Duodenal mucosa (tissue), 2 donors: ENCODE measurements at regions not wholly inside any gene's neighbourhood (a gene's known extent, or its start where the extent isn't known, plus 50 kb on each side); places are given as distances from the start of the nearest gene placed in this dataset.

Experiments used
- H3K27ac ChIP-seq: one replicate; pipeline ENCODE4 v1.7.0; 2013; ENCODE audit warnings: low read depth, low read length
- H3K27me3 ChIP-seq, 2 donors: one replicate each; pipeline ENCODE4 v1.7.0; 2013; ENCODE audit warnings: low read length in 2 of 2, control low read depth in 1 of 2; ENCODE audit not compliant: insufficient read depth in 2 of 2, control insufficient read depth in 1 of 2
- H3K36me3 ChIP-seq, 2 donors: one replicate each; pipeline ENCODE4 v1.7.0; 2013; ENCODE audit warnings: low read length in 2 of 2, control low read depth in 1 of 2; ENCODE audit not compliant: insufficient read depth in 2 of 2, control insufficient read depth in 1 of 2
- H3K4me1 ChIP-seq, 2 donors: one replicate each; pipeline ENCODE4 v1.7.0; 2013; ENCODE audit warnings: low read length in 2 of 2, control low read depth in 1 of 2; ENCODE audit not compliant: insufficient read depth in 2 of 2, control insufficient read depth in 1 of 2
- H3K4me3 ChIP-seq, 2 donors: one replicate each; pipeline ENCODE4 v1.7.0; 2013; ENCODE audit warnings: low read length in 2 of 2, low read depth in 1 of 2
- H3K9ac ChIP-seq, 2 donors: one replicate each; pipeline ENCODE4 v1.7.0; 2013; ENCODE audit warnings: low read length in 2 of 2, low read depth in 1 of 2
- H3K9me3 ChIP-seq, 2 donors: one replicate each; pipeline ENCODE4 v1.7.0; 2013; ENCODE audit warnings: low read length in 2 of 2, control low read depth in 1 of 2; ENCODE audit not compliant: control insufficient read depth in 1 of 2

DNA sequence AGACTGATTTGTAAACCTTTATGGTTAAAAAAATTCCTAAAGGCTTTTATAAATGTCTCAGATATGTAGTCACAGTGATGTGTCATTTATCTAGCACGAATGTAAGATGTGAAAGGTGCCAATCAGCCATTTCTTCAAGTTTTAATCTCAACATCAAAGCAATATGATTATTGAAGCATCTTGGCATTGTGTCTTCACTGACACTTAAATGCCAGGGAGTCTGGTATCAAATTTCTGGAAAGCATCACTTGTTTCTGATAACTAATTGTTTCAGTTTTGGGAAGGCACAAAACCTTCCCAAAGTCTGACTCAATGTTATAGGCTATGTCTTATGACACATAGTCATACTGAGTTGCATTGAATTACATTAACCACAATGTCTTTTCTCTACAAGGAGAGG, 492.0 kb upstream of the CNTNAP2 start:
- peaks cover 0 to 7% of the 10 kb centered on the region in 2 donors for H3K9me3 ChIP-seq
- no peak overlapping the region for H3K27ac ChIP-seq
- no peaks in the 10 kb centered on the region for H3K27me3 ChIP-seq
- H3K4me1 ChIP-seq, result no peaks in the 10 kb centered on the region
- H3K9ac ChIP-seq, result no peak overlapping the region
- no peak overlapping the region for H3K4me3 ChIP-seq
- H3K36me3 ChIP-seq, result no peaks in the 10 kb centered on the region

DNA sequence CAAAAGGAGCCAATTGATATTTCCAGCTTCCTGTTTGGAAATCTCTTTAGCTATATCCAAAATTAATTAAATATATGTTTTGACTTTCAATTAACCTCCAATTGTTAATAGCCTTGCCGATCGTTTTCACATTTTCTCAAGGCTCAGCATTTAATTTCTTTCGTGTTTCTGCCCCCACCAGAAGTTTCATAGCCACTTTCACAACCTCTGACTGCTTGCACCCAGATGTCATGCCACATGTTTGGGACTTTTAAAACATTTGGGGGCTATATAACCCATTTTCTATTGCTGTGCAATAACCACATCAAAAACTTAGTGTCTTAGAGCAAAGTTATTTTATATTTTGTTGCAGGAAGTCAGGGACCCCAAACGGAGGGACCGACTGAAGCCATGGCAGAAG, 510.6 kb upstream of the CNTNAP2 start:
- Histone ChIP-seq H3K9ac (no peak overlapping the region), H3K36me3 (no peaks in the 10 kb centered on the region), H3K4me1 (no peaks in the 10 kb centered on the region), H3K27me3 (no peaks in the 10 kb centered on the region), H3K4me3 (no peak overlapping the region), H3K27ac (no peak overlapping the region), H3K9me3 (peaks cover 11 to 16% of the 10 kb centered on the region in 2 donors)

DNA sequence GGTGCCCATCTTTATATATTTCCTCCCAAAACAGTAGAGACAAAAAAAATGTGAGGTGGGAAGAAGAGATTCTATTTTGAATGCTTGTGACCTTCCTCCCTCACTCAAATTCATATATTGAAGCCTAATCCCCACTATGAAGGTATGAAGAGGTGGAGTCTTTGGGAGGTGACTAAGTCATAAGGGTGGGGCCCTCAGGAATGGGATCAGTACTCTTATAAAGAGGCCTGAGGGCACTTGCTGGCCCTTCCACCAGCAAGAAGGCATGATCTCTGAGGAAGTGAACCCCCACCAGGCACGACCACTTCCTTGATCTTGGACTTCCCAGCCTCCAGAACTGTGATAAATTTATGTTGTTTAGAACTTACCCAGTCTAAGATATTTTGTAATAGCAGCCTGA, 517.2 kb upstream of the CNTNAP2 start:
- Histone ChIP-seq H3K36me3 (no peaks in the 10 kb centered on the region), H3K4me3 (no peak overlapping the region), H3K9me3 (peaks cover 2 to 13% of the 10 kb centered on the region in 2 donors), H3K9ac (no peak overlapping the region), H3K4me1 (no peaks in the 10 kb centered on the region), H3K27ac (no peak overlapping the region), H3K27me3 (no peaks in the 10 kb centered on the region)

DNA sequence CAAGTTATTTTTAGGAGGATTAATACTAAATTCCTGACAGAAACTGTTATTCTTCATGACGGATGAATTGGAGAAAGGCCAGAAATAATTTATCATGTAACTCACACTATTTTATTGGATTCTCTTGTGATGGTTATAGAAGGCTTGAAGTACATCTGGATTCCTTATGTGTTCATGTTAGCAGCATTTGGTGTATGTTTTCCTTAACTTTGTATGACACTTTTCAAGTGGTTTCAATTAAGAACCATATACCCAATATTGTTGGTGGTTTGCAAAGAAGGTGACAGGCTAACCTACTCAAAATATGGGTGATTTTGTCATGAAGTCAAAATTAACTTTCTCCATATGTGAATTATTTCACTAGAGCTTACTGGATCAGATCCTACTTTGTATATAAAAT, 532.2 kb upstream of the CNTNAP2 start:
- no peak overlapping the region for H3K9ac ChIP-seq
- no peaks in the 10 kb centered on the region for H3K36me3 ChIP-seq
- no peak overlapping the region for H3K4me3 ChIP-seq
- H3K4me1 ChIP-seq, result no peaks in the 10 kb centered on the region
- H3K9me3 ChIP-seq, result peaks cover 6 to 15% of the 10 kb centered on the region in 2 donors
- no peaks in the 10 kb centered on the region for H3K27me3 ChIP-seq
- no peak overlapping the region for H3K27ac ChIP-seq

DNA sequence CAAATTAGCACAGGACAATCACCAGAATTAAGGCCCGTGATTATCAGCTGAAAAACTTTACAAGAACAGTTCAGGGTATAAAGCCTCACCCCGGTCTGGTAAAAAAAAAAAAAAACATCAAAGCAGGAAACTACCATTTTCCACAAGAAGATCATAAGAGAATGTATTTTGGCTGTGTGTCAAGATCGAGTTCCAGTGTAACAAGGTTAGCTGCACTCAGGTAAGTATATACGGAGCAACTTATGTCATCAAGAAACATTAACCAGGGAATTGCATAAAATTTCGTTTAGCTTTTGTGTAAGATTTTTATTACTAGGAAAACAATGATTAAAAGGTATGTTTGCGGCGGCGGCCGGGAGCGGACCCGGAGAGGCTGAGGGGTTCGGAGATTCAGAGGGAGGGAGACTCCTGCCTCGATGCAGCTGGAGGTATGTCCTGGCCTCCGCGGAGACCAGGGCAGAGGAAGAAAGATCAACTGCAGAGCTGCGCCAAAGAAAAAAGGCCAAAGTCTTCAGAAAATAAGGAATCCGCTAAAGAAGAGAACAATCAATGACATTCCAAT, 533.8 kb upstream of the CNTNAP2 start:
- no peaks in the 10 kb centered on the region for H3K27me3 ChIP-seq

DNA sequence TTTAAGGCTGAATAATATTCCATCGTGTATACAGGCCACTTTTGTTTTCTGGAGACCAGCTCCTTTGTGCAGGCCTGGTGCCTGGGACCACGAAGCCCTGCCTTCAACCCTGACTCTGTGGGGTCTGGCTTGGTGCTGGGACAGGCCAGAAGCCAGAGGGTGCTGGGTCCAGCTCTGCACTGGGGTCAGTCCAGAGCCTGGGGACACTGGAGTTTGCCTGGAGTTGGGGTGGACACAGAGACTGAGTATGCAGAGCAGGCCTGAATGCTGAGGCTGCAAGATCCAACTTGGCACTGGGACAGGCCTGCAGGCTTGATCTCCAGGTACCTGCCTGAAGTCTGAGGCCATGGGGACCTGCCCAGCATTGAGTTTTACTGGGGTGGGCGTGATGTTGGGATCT, 558.8 kb upstream of the CNTNAP2 start:
- no peaks in the 10 kb centered on the region for H3K4me1 ChIP-seq
- H3K27ac ChIP-seq, result no peak overlapping the region
- H3K4me3 ChIP-seq, result no peak overlapping the region
- H3K36me3 ChIP-seq, result no peaks in the 10 kb centered on the region
- H3K27me3 ChIP-seq, result no peaks in the 10 kb centered on the region
- no peak overlapping the region for H3K9ac ChIP-seq
- peaks cover 0 to 5% of the 10 kb centered on the region in 2 donors for H3K9me3 ChIP-seq

More for the DNA sequence above, 533.8 kb upstream of the CNTNAP2 start:
- peaks cover 3 to 9% of the 10 kb centered on the region in 2 donors for H3K9me3 ChIP-seq
- H3K4me3 ChIP-seq, result no peak overlapping the region
- no peak overlapping the region for H3K27ac ChIP-seq
- H3K36me3 ChIP-seq, result no peaks in the 10 kb centered on the region
- no peaks in the 10 kb centered on the region for H3K4me1 ChIP-seq
- no peak overlapping the region for H3K9ac ChIP-seq

DNA sequence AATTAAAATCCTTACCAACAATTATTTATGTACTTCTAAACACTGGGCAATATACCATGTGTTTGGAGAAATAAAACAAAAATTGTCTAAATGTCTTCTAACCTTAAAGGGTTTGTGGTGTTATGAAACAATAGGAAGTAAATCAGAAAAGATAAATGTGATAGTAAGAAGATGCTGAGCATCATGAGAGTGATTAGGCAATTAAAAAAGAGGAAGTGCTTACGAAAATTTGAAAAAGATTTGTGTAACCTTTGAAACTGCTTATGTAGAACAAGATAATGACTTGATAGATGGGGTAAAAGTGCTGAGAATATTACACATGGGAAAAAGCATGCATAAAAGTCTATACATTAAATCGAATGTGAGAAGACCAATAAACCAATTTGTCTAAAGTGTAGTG, 573.4 kb upstream of the CNTNAP2 start:
- H3K9ac ChIP-seq, result no peak overlapping the region

DNA sequence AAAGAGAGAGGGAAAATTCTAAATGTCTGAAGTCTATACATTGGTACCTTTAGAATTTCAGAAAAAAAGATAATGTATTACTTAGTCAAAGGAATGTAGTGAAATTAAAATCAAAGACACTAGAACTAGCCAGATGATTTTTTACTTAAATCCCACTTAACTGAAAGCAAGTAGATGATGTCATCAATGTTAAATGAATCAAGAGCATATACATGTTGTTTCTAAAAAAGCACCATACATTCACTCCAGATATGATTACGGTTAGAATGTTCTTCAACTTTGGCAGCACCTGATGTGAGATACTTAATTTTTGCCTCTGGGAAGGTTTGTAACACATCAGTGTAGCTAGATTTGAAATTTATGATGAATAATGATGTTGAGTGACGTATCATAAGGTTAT, 576.7 kb upstream of the CNTNAP2 start:
- Histone ChIP-seq H3K4me3 (no peak overlapping the region), H3K9me3 (no peaks in the 10 kb centered on the region), H3K4me1 (no peaks in the 10 kb centered on the region), H3K36me3 (no peaks in the 10 kb centered on the region), H3K27ac (no peak overlapping the region), H3K27me3 (no peaks in the 10 kb centered on the region), H3K9ac (no peak overlapping the region)

More for the DNA sequence above, 573.4 kb upstream of the CNTNAP2 start:
- no peaks in the 10 kb centered on the region for H3K36me3 ChIP-seq
- H3K4me3 ChIP-seq, result no peak overlapping the region
- H3K4me1 ChIP-seq, result no peaks in the 10 kb centered on the region
- H3K9me3 ChIP-seq, result peaks cover 0 to under 1% of the 10 kb centered on the region in 2 donors
- no peaks in the 10 kb centered on the region for H3K27me3 ChIP-seq
- no peak overlapping the region for H3K27ac ChIP-seq

DNA sequence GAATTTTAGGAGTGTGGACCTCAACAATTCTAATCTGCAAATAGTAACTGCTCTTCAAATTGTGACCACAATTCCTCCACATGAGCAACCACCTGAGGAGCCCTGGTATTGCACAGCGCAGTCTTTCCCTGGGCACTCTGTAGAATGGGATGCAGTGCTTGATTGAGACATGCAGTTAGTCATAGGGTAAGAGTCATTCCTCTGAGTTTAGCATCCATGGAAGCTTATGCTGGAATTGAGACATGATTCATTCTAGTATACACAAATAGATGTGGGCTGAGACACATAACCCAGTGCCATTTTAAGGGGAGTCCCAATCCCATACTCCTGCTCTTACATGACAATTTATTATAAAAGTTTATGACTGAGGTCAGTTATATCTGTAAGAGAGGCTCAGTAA, 582.3 kb upstream of the CNTNAP2 start:
- no peak overlapping the region for H3K9ac ChIP-seq
- no peaks in the 10 kb centered on the region for H3K36me3 ChIP-seq
- H3K4me3 ChIP-seq, result no peak overlapping the region
- H3K9me3 ChIP-seq, result peaks cover 4 to 9% of the 10 kb centered on the region in 2 donors
- H3K27me3 ChIP-seq, result no peaks in the 10 kb centered on the region
- no peaks in the 10 kb centered on the region for H3K4me1 ChIP-seq
- no peak overlapping the region for H3K27ac ChIP-seq

DNA sequence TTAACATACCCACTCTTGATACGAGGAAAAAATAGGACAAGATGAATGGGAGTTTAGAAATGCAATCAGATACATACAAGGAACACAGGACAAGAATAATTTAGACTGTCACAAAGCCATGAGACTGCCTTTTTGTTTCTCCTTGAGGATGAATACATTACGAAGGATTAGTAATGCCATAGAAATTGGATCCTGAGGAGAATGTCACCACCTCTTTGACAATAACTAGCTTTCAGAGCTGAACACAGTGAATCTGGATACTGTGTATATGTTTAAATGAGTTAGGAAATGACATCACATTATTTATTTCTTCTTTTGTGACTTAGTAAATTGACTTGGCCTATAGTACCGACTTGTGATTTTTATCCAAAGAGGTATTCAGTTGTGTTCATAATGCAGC, 596.3 kb upstream of the CNTNAP2 start:
- Histone ChIP-seq H3K9me3 (peaks cover 0 to 3% of the 10 kb centered on the region in 2 donors), H3K36me3 (no peaks in the 10 kb centered on the region), H3K27me3 (no peaks in the 10 kb centered on the region), H3K27ac (no peak overlapping the region), H3K4me3 (no peak overlapping the region), H3K9ac (no peak overlapping the region), H3K4me1 (no peaks in the 10 kb centered on the region)

DNA sequence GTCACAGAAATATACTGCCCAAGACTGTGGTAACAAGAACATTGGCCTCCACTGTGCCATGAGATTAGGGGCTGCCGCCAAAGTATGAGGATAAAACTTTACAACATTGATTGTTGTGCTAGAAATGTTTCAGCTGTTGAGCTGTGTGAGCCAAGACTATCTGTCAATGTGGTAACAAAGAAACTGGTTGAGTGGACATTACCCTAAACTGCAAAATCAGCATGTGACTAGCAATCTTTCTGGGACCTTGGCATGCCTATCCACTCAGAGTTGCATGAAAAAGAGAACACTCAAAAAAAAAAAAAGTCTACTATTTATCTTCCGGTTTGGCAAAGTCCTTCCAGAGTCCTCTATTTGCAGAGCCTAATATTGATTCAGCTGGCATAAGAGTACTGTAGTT, 605.6 kb upstream of the CNTNAP2 start:
- Histone ChIP-seq H3K27me3 (no peaks in the 10 kb centered on the region), H3K27ac (no peak overlapping the region), H3K4me3 (no peak overlapping the region), H3K9ac (no peak overlapping the region), H3K4me1 (no peaks in the 10 kb centered on the region), H3K9me3 (peaks cover 7 to 14% of the 10 kb centered on the region in 2 donors), H3K36me3 (no peaks in the 10 kb centered on the region)
